WERI-Rb-1 (cell line): ENCODE measurements at regions not wholly inside any gene's neighbourhood (a gene's known extent, or its start where the extent isn't known, plus 50 kb on each side); places are given as distances from the start of the nearest gene placed in this dataset.

Experiments used
- DNase-seq: peaks from one replicate; pipeline ENCODE4 v3.0.0-alpha.2; 2020
- H3K27ac ChIP-seq: fragments of 250-450 bp; sonication (Bioruptor Pico); 2 replicates; pipeline ENCODE4 v1.5.1; 2020; ENCODE audit warnings: mild to moderate bottlenecking, moderate library complexity
- H3K27me3 ChIP-seq: fragments of 250-450 bp; sonication (Bioruptor Pico); 2 replicates; pipeline ENCODE4 v1.5.1; 2021; ENCODE audit warnings: mild to moderate bottlenecking, low read depth, moderate library complexity; ENCODE audit not compliant: insufficient read depth, severe bottlenecking
- H3K36me3 ChIP-seq: fragments of 250-450 bp; sonication (Bioruptor Pico); 2 replicates; pipeline ENCODE4 v1.5.1; 2020; ENCODE audit warnings: mild to moderate bottlenecking, moderate library complexity
- H3K4me3 ChIP-seq: 2 replicates; pipeline ENCODE4 v1.5.1; 2011; ENCODE audit warnings: low read depth, mild to moderate bottlenecking, control low read depth, low read length
- H3K9me3 ChIP-seq: fragments of 250-450 bp; sonication (Bioruptor Pico); 2 replicates; pipeline ENCODE4 v1.5.1; 2021; ENCODE audit warnings: mild to moderate bottlenecking, moderate library complexity; ENCODE audit not compliant: severe bottlenecking
- CTCF ChIP-seq: IDR thresholded peaks from 2 replicates; pipeline ENCODE4 v1.5.1; 2011; ENCODE audit warnings: low read depth, mild to moderate bottlenecking, control low read depth, inconsistent platforms, low read length

- H3K36me3 ChIP-seq: no peaks in the 10 kb centered on the region
- H3K4me3 ChIP-seq: no peak overlapping the region
- H3K27me3 ChIP-seq: no peaks in the 10 kb centered on the region
- no peak for DNase-seq
- no peaks in the 10 kb centered on the region for H3K9me3 ChIP-seq
- no peak overlapping the region for H3K27ac ChIP-seq
- TF ChIP-seq CTCF: no peak
Measured at GRCh38 chrX:38919853-38920528, 118.7 kb downstream of the MID1IP1 start.

DNA sequence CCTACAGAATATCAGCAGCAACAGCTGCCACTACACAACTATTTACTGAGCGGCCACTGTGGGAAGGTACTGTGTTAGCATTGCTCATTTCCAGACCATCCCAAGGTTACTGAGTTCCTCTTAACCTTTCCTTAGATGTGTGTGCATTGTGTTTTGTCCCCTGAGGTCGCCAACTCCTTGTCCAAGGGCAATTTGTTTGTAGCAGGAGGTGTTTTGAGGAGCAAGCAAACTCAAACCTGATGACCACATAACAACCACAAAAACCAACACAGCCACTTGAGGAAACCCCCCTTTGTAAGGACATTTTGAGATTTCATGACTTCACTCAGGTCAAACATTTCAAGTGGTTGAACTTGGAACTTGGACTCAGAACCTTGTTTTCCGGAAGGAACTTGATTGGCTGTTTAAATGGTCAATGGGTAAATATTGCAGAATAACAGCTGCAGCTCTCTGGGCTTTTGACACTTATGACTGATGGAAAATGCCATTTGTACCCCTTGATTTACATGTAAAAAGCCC, 122.3 kb downstream of the MID1IP1 start:
- Histone ChIP-seq H3K36me3 (no peaks in the 10 kb centered on the region), H3K4me3 (no peak overlapping the region), H3K27ac (no peak overlapping the region), H3K9me3 (no peaks in the 10 kb centered on the region), H3K27me3 (no peaks in the 10 kb centered on the region)
- TF ChIP-seq CTCF: no peak
- DNase-seq: no peak

DNA sequence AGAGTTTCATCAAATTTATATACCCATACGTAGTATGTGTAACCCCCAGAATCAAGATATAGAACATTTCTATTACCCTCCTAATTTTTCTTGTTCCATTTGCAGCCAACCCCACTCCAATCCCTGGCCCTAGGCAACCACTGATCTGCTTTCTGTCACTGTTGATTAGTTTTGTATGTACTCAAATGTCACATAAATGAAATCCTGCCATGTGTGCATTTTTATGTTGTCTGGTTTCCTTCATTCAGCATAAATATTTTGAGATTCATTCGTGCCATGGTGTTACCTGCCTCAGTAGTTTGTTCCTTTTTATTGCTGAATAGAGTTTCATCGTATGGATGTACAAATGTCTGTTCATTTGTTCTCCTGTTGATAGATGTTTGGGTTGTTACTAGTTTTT, 126.3 kb downstream of the MID1IP1 start:
- Histone ChIP-seq H3K27ac (no peak overlapping the region), H3K9me3 (no peaks in the 10 kb centered on the region), H3K4me3 (no peak overlapping the region), H3K27me3 (no peaks in the 10 kb centered on the region), H3K36me3 (no peaks in the 10 kb centered on the region)
- no peak for DNase-seq
- no peak for TF ChIP-seq CTCF

DNA sequence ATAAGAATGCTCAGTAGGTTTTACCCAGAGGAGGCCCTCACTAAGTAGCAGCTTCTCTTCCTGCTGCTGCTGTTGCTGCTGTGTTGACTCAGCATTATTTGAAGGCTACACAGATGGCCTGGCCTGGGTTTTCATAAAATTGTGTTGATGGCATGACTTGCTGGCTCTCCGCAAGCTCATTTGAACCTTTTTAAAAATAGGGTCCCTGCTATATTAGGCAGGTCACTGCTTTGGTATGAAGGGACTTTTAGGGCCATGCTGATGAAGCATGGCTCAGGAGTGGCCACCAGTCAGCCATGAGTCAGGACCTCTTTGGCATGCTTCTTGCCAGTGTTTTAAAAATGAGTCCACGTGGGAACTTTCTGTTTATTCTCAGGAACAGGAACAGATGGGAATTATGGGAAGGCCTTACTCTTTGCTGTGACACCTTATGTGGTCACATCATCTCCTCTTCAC, 128.7 kb downstream of the MID1IP1 start:
- DNase-seq: no peak
- Histone ChIP-seq H3K27ac (no peak overlapping the region), H3K4me3 (no peak overlapping the region), H3K9me3 (no peaks in the 10 kb centered on the region), H3K27me3 (no peaks in the 10 kb centered on the region), H3K36me3 (no peaks in the 10 kb centered on the region)
- TF ChIP-seq CTCF: no peak

GRCh38 chrX:38930474-38930873, 129.2 kb downstream of the MID1IP1 start:
- H3K27ac ChIP-seq: no peak overlapping the region

More at GRCh38 chrX:38930474-38930873, 129.2 kb downstream of the MID1IP1 start:
- TF ChIP-seq CTCF: no peak
- Histone ChIP-seq H3K36me3 (no peaks in the 10 kb centered on the region), H3K4me3 (no peak overlapping the region), H3K9me3 (no peaks in the 10 kb centered on the region), H3K27me3 (no peaks in the 10 kb centered on the region)
- no peak for DNase-seq
